ENCODE measurements at regions not wholly inside any gene's neighbourhood (a gene's known extent, or its start where the extent isn't known, plus 50 kb on each side); places are given as distances from the start of the nearest gene placed in this dataset.
A peak's percentile ranks its signal among the peaks of the same experiment; 100 is the strongest.
"Not testable (repeated sequence)": the region's sequence is repeated elsewhere in the genome, so short reads cannot be mapped to it uniquely, and the experiment has no call there.

GRCh38 chr5:136924490-136924889 lies 559.1 kb upstream of the TRPC7 start:
- DNase-seq: no peak

GRCh38 chr5:136910625-136911024 lies 545.3 kb upstream of the TRPC7 start:
- no peak for DNase-seq

- DNase-seq: no peak
These were observed 544.6 kb upstream of the TRPC7 start for GRCh38 chr5:136909906-136910305.

GRCh38 chr5:136907371-136907770 lies 542.0 kb upstream of the TRPC7 start:
- DNase-seq: no peak

GRCh38 chr5:136906545-136906944 lies 541.2 kb upstream of the TRPC7 start:
- no peak for DNase-seq

GRCh38 chr5:136905571-136905970 lies 540.2 kb upstream of the TRPC7 start:
- DNase-seq: no peak

GRCh38 chr5:136894070-136894469 lies 528.7 kb upstream of the TRPC7 start:
- no peak for DNase-seq

GRCh38 chr5:136892000-136892399 lies 526.7 kb upstream of the TRPC7 start:
- DNase-seq: no peak

GRCh38 chr5:136891175-136891972 lies 526.0 kb upstream of the TRPC7 start:
- no peak for DNase-seq

GRCh38 chr5:136890431-136891148 lies 525.2 kb upstream of the TRPC7 start:
- peak; percentile 70 for DNase-seq

GRCh38 chr5:136886608-136887007 lies 521.3 kb upstream of the TRPC7 start:
- no peak for DNase-seq

GRCh38 chr5:136864960-136865359 lies 499.6 kb upstream of the TRPC7 start:
- no peak for DNase-seq

GRCh38 chr5:136856648-136857047 lies 491.3 kb upstream of the TRPC7 start:
- no peak for DNase-seq

- peak; percentile 3 for DNase-seq
These were observed 488.6 kb upstream of the TRPC7 start for GRCh38 chr5:136853971-136854370.

- DNase-seq: no peak
These were observed 475.3 kb upstream of the TRPC7 start for GRCh38 chr5:136840601-136841000.

GRCh38 chr5:136836093-136836492 lies 470.7 kb upstream of the TRPC7 start:
- no peak for DNase-seq

GRCh38 chr5:136820848-136821247 lies 455.5 kb upstream of the TRPC7 start:
- no peak for DNase-seq

- no peak for DNase-seq
These were observed 454.4 kb upstream of the TRPC7 start for GRCh38 chr5:136819526-136820302.

GRCh38 chr5:136816327-136816726 lies 451.0 kb upstream of the TRPC7 start:
- no peak for DNase-seq

- no peak for DNase-seq
These were observed 449.5 kb upstream of the TRPC7 start for GRCh38 chr5:136814619-136815378.

- DNase-seq: not testable (repeated sequence)
These were observed 446.9 kb upstream of the TRPC7 start for GRCh38 chr5:136812270-136812669.

- peak; percentile 47 for DNase-seq
These were observed 446.2 kb upstream of the TRPC7 start for GRCh38 chr5:136811551-136811950.

GRCh38 chr5:136811086-136811485 lies 445.7 kb upstream of the TRPC7 start:
- DNase-seq: peak; percentile 10

Measured in NCI-H446 treated with DMSO at 0.1 percent for 48 hours (cell line).